GM21528 (cell line): ENCODE measurements at regions not wholly inside any gene's neighbourhood (a gene's known extent, or its start where the extent isn't known, plus 50 kb on each side); places are given as distances from the start of the nearest gene placed in this dataset.
"Not testable (repeated sequence)": the region's sequence is repeated elsewhere in the genome, so short reads cannot be mapped to it uniquely, and the experiment has no call there.

ENCODE experiments used
- ATAC-seq: cut with Tn5 transposase; IDR thresholded peaks from one replicate; pipeline ENCODE4 v1.9.1; 2021; ENCODE audit warnings: mild to moderate bottlenecking, moderate library complexity; ENCODE audit not compliant: unreplicated experiment, low FRiP score

- no peak for ATAC-seq
These were observed 171.1 kb upstream of the SPTLC3 start for GRCh38 chr20:12837646-12838045.

GRCh38 chr20:12838261-12838866, 170.4 kb upstream of the SPTLC3 start:
- no peak for ATAC-seq

GRCh38 chr20:12847872-12848271, 160.9 kb upstream of the SPTLC3 start:
- no peak for ATAC-seq

GRCh38 chr20:12849225-12849910, 159.4 kb upstream of the SPTLC3 start:
- no peak for ATAC-seq

GRCh38 chr20:12857643-12858042, 151.1 kb upstream of the SPTLC3 start:
- ATAC-seq: not testable (repeated sequence)

GRCh38 chr20:12860619-12861247, 148.0 kb upstream of the SPTLC3 start:
- ATAC-seq: no peak

GRCh38 chr20:12869669-12870068, 139.1 kb upstream of the SPTLC3 start:
- ATAC-seq: no peak

GRCh38 chr20:12870588-12870987, 138.2 kb upstream of the SPTLC3 start:
- no peak for ATAC-seq

GRCh38 chr20:12874933-12875332, 133.8 kb upstream of the SPTLC3 start:
- ATAC-seq: no peak

- ATAC-seq: no peak
These were observed 133.3 kb upstream of the SPTLC3 start for GRCh38 chr20:12875510-12875909.

GRCh38 chr20:12882832-12883506, 125.8 kb upstream of the SPTLC3 start:
- ATAC-seq: no peak

GRCh38 chr20:12883507-12883885, 125.3 kb upstream of the SPTLC3 start:
- ATAC-seq: no peak

- ATAC-seq: no peak
These were observed 122.0 kb upstream of the SPTLC3 start for GRCh38 chr20:12886618-12887363.

GRCh38 chr20:12891643-12892042, 117.1 kb upstream of the SPTLC3 start:
- ATAC-seq: no peak

- ATAC-seq: no peak
These were observed 115.8 kb upstream of the SPTLC3 start for GRCh38 chr20:12893019-12893418.

- no peak for ATAC-seq
These were observed 115.1 kb upstream of the SPTLC3 start for GRCh38 chr20:12893653-12894052.

GRCh38 chr20:12894089-12894488, 114.7 kb upstream of the SPTLC3 start:
- ATAC-seq: no peak

GRCh38 chr20:12896180-12896579, 112.6 kb upstream of the SPTLC3 start:
- no peak for ATAC-seq

- ATAC-seq: no peak
These were observed 105.8 kb upstream of the SPTLC3 start for GRCh38 chr20:12902992-12903391.

- ATAC-seq: no peak
These were observed 102.4 kb upstream of the SPTLC3 start for GRCh38 chr20:12906361-12906760.

GRCh38 chr20:12911372-12911771, 97.4 kb upstream of the SPTLC3 start:
- no peak for ATAC-seq
